ENCODE measurements at regions not wholly inside any gene's neighbourhood (a gene's known extent, or its start where the extent isn't known, plus 50 kb on each side); places are given as distances from the start of the nearest gene placed in this dataset.

GRCh38 chr13:89584058-89584620, 1763.3 kb upstream of the MIR17HG start:
- DNase-seq (ENCODE audit: extremely low spot score, unreplicated experiment) = no peak
- Mint-ChIP-seq H3K4me1 (ENCODE audit: unreplicated experiment) (peaks cover 9% of the 10 kb centered on the region), H3K9me3 (no peaks in the 10 kb centered on the region), H3K4me3 (peak overlapping the region; percentile 6), H3K36me3 (no peaks in the 10 kb centered on the region), H3K27ac (no peak overlapping the region), H3K27me3 (no peaks in the 10 kb centered on the region)
- no peak for TF ChIP-seq CTCF (conservative IDR thresholded peaks at IDR 0.05)

DNA sequence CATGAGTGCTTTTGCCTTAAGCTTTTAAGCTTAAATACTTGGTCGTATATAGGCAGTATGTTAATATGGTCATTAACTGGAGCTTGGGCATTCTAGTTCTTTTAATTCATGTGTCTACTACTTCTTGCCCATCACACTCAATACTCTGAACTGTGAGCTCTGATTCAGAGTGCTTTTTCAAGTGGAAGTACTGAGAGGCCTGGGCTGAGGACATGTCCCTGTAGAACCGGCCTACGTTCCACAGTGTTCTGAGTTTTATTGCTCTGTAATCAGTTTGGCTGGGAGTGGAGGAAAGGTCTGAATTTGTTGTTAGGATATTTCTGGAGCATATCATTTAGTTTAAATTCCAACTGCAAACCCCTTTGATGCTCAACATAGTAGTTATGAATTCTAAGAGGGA, 1744.8 kb upstream of the MIR17HG start:
- Mint-ChIP-seq H3K4me3 (no peak overlapping the region), H3K27ac (no peak overlapping the region), H3K36me3 (no peaks in the 10 kb centered on the region), H3K4me1 (ENCODE audit: unreplicated experiment) (no peaks in the 10 kb centered on the region), H3K27me3 (no peaks in the 10 kb centered on the region), H3K9me3 (no peaks in the 10 kb centered on the region)
- no peak for TF ChIP-seq CTCF (conservative IDR thresholded peaks at IDR 0.05)
- DNase-seq (ENCODE audit: extremely low spot score, unreplicated experiment) = no peak

DNA sequence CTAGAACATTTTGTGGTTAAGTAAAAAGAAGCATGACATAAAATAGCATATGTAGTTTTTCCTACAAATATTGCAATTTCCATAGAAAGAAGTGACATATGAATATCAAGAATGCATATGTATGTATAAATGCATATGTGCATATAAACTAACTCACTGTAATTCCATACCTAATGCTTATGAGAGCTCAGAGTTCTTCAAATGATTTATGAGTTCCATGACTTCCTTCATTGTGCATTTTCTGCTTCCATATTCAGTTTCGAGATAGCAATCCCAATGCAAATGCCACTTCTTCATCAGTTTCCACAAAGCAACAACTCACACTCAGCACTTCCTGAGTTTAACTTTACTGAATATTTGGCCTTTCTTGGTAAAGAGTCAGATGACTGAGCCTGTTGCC, 1744.3 kb upstream of the MIR17HG start:
- H3K27ac Mint-ChIP-seq = no peak overlapping the region
- no peaks in the 10 kb centered on the region for H3K4me1 Mint-ChIP-seq (ENCODE audit: unreplicated experiment)
- H3K36me3 Mint-ChIP-seq = no peaks in the 10 kb centered on the region
- DNase-seq (ENCODE audit: extremely low spot score, unreplicated experiment) = no peak
- H3K9me3 Mint-ChIP-seq = no peaks in the 10 kb centered on the region
- TF ChIP-seq CTCF (conservative IDR thresholded peaks at IDR 0.05) = no peak
- no peak overlapping the region for H3K4me3 Mint-ChIP-seq
- no peaks in the 10 kb centered on the region for H3K27me3 Mint-ChIP-seq

DNA sequence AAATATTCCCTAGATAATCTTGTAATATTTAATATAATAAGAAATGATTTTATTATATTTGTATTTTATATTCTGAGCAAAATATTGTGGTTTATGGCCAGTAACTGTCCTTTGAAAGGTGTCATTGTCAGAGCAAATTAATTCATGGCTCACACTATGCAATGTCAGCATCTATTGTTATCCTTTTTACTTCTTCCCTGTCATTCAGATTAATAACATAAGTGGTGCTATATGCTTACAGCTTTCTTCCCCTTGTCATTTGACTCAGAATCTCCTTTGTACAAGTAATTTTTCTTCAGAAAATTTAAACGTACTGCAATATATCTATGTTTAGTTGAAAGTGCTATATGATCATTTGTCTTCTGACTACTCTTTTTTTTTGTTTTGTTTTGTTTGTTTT, 1738.2 kb upstream of the MIR17HG start:
- no peak for DNase-seq (ENCODE audit: extremely low spot score, unreplicated experiment)
- Mint-ChIP-seq H3K27ac (no peak overlapping the region), H3K4me3 (no peak overlapping the region), H3K36me3 (no peaks in the 10 kb centered on the region), H3K27me3 (no peaks in the 10 kb centered on the region), H3K9me3 (no peaks in the 10 kb centered on the region), H3K4me1 (ENCODE audit: unreplicated experiment) (peaks cover 8% of the 10 kb centered on the region)
- no peak for TF ChIP-seq CTCF (conservative IDR thresholded peaks at IDR 0.05)

GRCh38 chr13:89610331-89610730, 1737.2 kb upstream of the MIR17HG start:
- Mint-ChIP-seq H3K9me3 (no peaks in the 10 kb centered on the region), H3K36me3 (no peaks in the 10 kb centered on the region), H3K4me3 (no peak overlapping the region), H3K4me1 (ENCODE audit: unreplicated experiment) (peaks cover 8% of the 10 kb centered on the region), H3K27me3 (no peaks in the 10 kb centered on the region), H3K27ac (no peak overlapping the region)
- TF ChIP-seq CTCF (conservative IDR thresholded peaks at IDR 0.05) = no peak
- DNase-seq (ENCODE audit: extremely low spot score, unreplicated experiment) = no peak

DNA sequence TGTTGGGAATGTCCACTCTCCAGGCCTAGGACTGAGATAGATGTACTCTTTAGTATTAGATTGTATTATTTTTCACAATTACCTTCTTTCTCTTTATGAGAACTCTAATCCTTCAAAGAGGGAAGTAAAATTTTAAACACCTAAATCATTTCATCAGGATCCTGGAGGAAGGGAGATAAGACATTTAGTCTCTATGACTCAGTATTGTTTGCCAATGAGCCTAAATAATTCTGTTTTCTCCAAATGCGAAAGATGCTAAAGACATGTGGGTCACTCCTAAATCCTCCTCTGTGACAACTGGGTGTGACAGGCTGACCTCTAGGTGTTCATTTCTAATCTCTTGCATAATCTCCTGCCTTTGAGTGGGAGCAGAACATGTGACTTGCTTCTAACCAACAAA, 1736.6 kb upstream of the MIR17HG start:
- no peaks in the 10 kb centered on the region for H3K36me3 Mint-ChIP-seq
- no peak for DNase-seq (ENCODE audit: extremely low spot score, unreplicated experiment)
- no peak overlapping the region for H3K4me3 Mint-ChIP-seq
- H3K4me1 Mint-ChIP-seq (ENCODE audit: unreplicated experiment) = peaks cover 8% of the 10 kb centered on the region
- H3K27me3 Mint-ChIP-seq = no peaks in the 10 kb centered on the region
- no peaks in the 10 kb centered on the region for H3K9me3 Mint-ChIP-seq
- no peak for TF ChIP-seq CTCF (conservative IDR thresholded peaks at IDR 0.05)
- H3K27ac Mint-ChIP-seq = no peak overlapping the region

Measured in type B pancreatic cell (in vitro differentiated cells).